ELR (cell line): ENCODE measurements at regions not wholly inside any gene's neighbourhood (a gene's known extent, or its start where the extent isn't known, plus 50 kb on each side); places are given as distances from the start of the nearest gene placed in this dataset.

ENCODE experiments used
- DNase-seq: peaks from one replicate; pipeline ENCODE4 v3.0.0-alpha.2; 2015; ENCODE audit warnings: low read depth

- DNase-seq, result no peak
Measured at GRCh38 chr18:33957707-33958106, 267.0 kb downstream of the NOL4 start.

GRCh38 chr18:33951031-33951430 is 273.7 kb downstream of the NOL4 start:
- no peak for DNase-seq

GRCh38 chr18:33946336-33946735 is 278.4 kb downstream of the NOL4 start:
- DNase-seq, result no peak

- no peak for DNase-seq
Measured at GRCh38 chr18:33944493-33944892, 280.2 kb downstream of the NOL4 start.

GRCh38 chr18:33937270-33937816 is 287.4 kb downstream of the NOL4 start:
- no peak for DNase-seq

GRCh38 chr18:33934258-33934657 is 290.5 kb downstream of the NOL4 start:
- no peak for DNase-seq

GRCh38 chr18:33928231-33928630 is 296.5 kb downstream of the NOL4 start:
- DNase-seq, result no peak

- no peak for DNase-seq
Measured at GRCh38 chr18:33924576-33924975, 300.1 kb downstream of the NOL4 start.

- no peak for DNase-seq
Measured at GRCh38 chr18:33923980-33924379, 300.7 kb downstream of the NOL4 start.

- DNase-seq, result no peak
Measured at GRCh38 chr18:33918571-33918970, 306.1 kb downstream of the NOL4 start.

- no peak for DNase-seq
Measured at GRCh38 chr18:33916200-33916599, 308.5 kb downstream of the NOL4 start.

GRCh38 chr18:33914399-33914798 is 310.3 kb downstream of the NOL4 start:
- DNase-seq, result no peak

- DNase-seq, result no peak
Measured at GRCh38 chr18:33906046-33906445, 318.7 kb downstream of the NOL4 start.

- DNase-seq, result peak; percentile 3
Measured at GRCh38 chr18:33901894-33902512, 322.7 kb downstream of the NOL4 start.

GRCh38 chr18:33900638-33901037 is 322.6 kb downstream of the ASXL3 start:
- DNase-seq, result no peak

- DNase-seq, result no peak
Measured at GRCh38 chr18:33898427-33898826, 320.4 kb downstream of the ASXL3 start.

GRCh38 chr18:33878213-33878612 is 300.2 kb downstream of the ASXL3 start:
- no peak for DNase-seq

GRCh38 chr18:33875029-33875565 is 297.1 kb downstream of the ASXL3 start:
- DNase-seq, result no peak

GRCh38 chr18:33873112-33873511 is 295.1 kb downstream of the ASXL3 start:
- DNase-seq, result no peak

GRCh38 chr18:33871363-33872025 is 293.5 kb downstream of the ASXL3 start:
- no peak for DNase-seq

- no peak for DNase-seq
Measured at GRCh38 chr18:33870059-33870458, 292.0 kb downstream of the ASXL3 start.

GRCh38 chr18:33866386-33866785 is 288.4 kb downstream of the ASXL3 start:
- no peak for DNase-seq

GRCh38 chr18:33863912-33864311 is 285.9 kb downstream of the ASXL3 start:
- DNase-seq, result no peak

GRCh38 chr18:33854827-33855139 is 276.8 kb downstream of the ASXL3 start:
- DNase-seq, result no peak
